ENCODE measurements at regions not wholly inside any gene's neighbourhood (a gene's known extent, or its start where the extent isn't known, plus 50 kb on each side); places are given as distances from the start of the nearest gene placed in this dataset.
A peak's percentile ranks its signal among the peaks of the same experiment; 100 is the strongest.

DNA sequence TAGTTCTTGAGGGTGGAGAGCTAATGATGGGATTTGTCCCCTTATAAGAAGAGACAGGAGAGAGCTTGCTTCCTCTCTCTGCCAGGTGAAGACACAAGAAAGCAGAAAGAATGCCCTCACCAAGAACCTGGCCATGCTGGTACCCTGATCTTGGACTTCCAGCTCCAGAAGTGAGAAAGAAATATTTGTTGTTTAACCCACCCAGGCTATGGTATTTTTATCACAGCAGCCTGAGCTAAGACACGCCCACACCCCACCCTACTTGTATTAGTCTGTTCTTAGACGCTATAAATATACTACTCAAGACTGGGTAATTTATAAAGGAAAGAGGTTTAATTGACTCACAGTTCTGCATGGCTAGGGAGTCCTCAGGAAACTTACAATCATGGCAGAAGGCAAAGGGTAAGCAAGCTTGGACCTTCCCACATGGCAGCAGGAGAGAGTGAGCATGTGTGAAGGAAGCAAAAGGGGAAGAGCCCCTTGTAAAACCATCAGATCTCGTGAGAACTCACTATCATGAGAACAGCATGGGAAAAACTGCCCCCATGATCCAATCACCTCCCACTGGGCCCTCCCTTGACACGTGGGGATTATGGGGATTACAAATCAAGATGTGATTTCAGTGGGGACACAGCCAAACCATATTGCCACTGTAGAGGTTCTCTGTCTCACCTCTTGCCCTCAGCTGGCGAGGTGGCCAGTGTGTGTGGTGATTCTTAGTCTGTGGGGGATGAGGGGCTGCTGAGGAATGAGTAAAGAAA, 57.4 kb upstream of the RCBTB2 start:
- Histone ChIP-seq H2BK120ac (replicated peaks; ENCODE audit: low read depth, low read length) (no peak overlapping the region), H2BK12ac (ENCODE audit: low read depth, low read length) (peak overlapping the region; percentile 82; the same call in 1 of the 2 replicates), H3K4me2 (ENCODE audit: insufficient read depth in 1 of 2, low read depth in 2 of 2, low read length in 2 of 2) (no peak overlapping the region), H3K9me3 (ENCODE audit: insufficient read depth in 2 of 2, low read depth in 1 of 2, low read length in 1 of 2) (0 out of 4 replicates have a peak, but pooled peaks cover 0 to 6% of the 10 kb centered on the region in 2 experiments), H2AFZ (ENCODE audit: low read length) (no peak overlapping the region), H2BK5ac (ENCODE audit: low read depth, low read length) (peak overlapping the region; percentile 58; the same call in 1 of the 2 replicates), H2BK15ac (ENCODE audit: low read length) (0 out of 2 replicates have a peak overlapping the region, but pooled peaks have one; percentile 36), H4K20me1 (replicated peaks in 1 of 2; ENCODE audit: control insufficient read depth in 1 of 2, insufficient read depth in 2 of 2, low read length in 2 of 2) (no peaks in the 10 kb centered on the region), H4K5ac (ENCODE audit: insufficient read length, low read depth, low read length) (no peak overlapping the region), H3K79me1 (ENCODE audit: low read depth, low read length) (no peaks in the 10 kb centered on the region), H3K79me2 (ENCODE audit: control insufficient read depth in 1 of 2, insufficient read depth in 2 of 2, low read length in 2 of 2) (no peaks in the 10 kb centered on the region), H3K36me3 (ENCODE audit: control insufficient read depth in 2 of 4, insufficient read depth in 4 of 4, low read length in 3 of 4) (no peaks in the 10 kb centered on the region), H3K4me3 (ENCODE audit: extremely low read depth in 1 of 4, insufficient read depth in 2 of 4, low read depth in 3 of 4, low read length in 4 of 4) (no peak overlapping the region), H2AK5ac (ENCODE audit: low read depth, low read length) (no peak overlapping the region), H4K8ac (ENCODE audit: extremely low read depth, insufficient read depth, low read length) (no peak overlapping the region), H3K14ac (ENCODE audit: insufficient read length) (no peak overlapping the region), H3K23me2 (ENCODE audit: low read depth, low read length) (no peaks in the 10 kb centered on the region), H3K27ac (ENCODE audit: low read depth, low read length) (no peak overlapping the region), H3K27me3 (replicated peaks in 1 of 4; ENCODE audit: control insufficient read depth in 3 of 4, extremely low read depth in 1 of 4, insufficient read depth in 3 of 4, low read length in 3 of 4) (no peaks in the 10 kb centered on the region), H3K9ac (replicated peaks in 1 of 4; ENCODE audit: extremely low read depth in 1 of 4, low read depth in 3 of 4, low read length in 3 of 4) (no peak overlapping the region), H4K91ac (replicated peaks; ENCODE audit: insufficient read length, low read length) (peak overlapping the region; percentile 25), H3K4ac (replicated peaks; ENCODE audit: insufficient read length, low read depth, low read length) (no peak overlapping the region), H2BK20ac (ENCODE audit: low read length) (peak overlapping the region; percentile 18; the same call in 1 of the 2 replicates), H3K56ac (replicated peaks; ENCODE audit: insufficient read length, low read depth, low read length) (no peak overlapping the region), H3K23ac (ENCODE audit: insufficient read length) (no peak overlapping the region), H3K18ac (ENCODE audit: extremely low read depth, low read length) (0 out of 2 replicates have a peak overlapping the region, but pooled peaks have one; percentile 27), H3K4me1 (replicated peaks in 1 of 4; ENCODE audit: control insufficient read depth in 3 of 4, insufficient read depth in 4 of 4, low read length in 3 of 4) (peaks cover 6 to 24% (median 17%) of the 10 kb centered on the region in 4 experiments)
- no peak for FAIRE-seq
- ChIA-PET POLR2A (ENCODE audit: partially characterized antibody) (no interaction called here), CTCF (ENCODE audit: partially characterized antibody) (interaction anchor here (0.7 to 1.1 kb wide), 3 partner anchors 9 to 141 kb away, joined by 3 read pairs; no protein-coding TSS in a partner anchor)
- WGBS, 2 experiments (ENCODE audit: extremely low coverage in 1 of 2, insufficient coverage in 1 of 2, insufficient read length in 1 of 2, insufficient replicate concordance in 2 of 2, low coverage in 1 of 2, low lambda C conversion rate in 2 of 2, missing lambda C conversion rate in 1 of 2): 89% methylated on average over 5 of the region's 5 CpGs; no CpG with 5 or more reads in 1 of the 2 experiments
- DNase-seq (ENCODE audit: low read depth in 1 of 2, low spot score in 2 of 2): no peak
- TF ChIP-seq RNF2 (IDR thresholded peaks at IDR 0.05; ENCODE audit: borderline replicate concordance, low read depth, low read length, missing control alignments, poor library complexity, severe bottlenecking) (no peak), CBX5 (IDR thresholded peaks at IDR 0.05; ENCODE audit: low read depth, low read length) (no peak), CREB1 (IDR thresholded peaks at IDR 0.05) (no peak), CTBP2 (IDR thresholded peaks at IDR 0.05; ENCODE audit: borderline replicate concordance, insufficient read depth, insufficient read length, low read length) (no peak), TCF12 (IDR thresholded peaks at IDR 0.05; ENCODE audit: low read depth, low read length) (no peak), CBX8 (IDR thresholded peaks at IDR 0.05; ENCODE audit: borderline replicate concordance, low read depth, low read length) (no peak), HDAC6 (IDR thresholded peaks at IDR 0.05; ENCODE audit: low read depth, low read length) (no peak), ASH2L (IDR thresholded peaks at IDR 0.05; ENCODE audit: low read length) (no peak), SIN3A (conservative IDR thresholded peaks at IDR 0.05 in 1 of 2, IDR thresholded peaks at IDR 0.05 in 1 of 2; ENCODE audit: low read depth in 1 of 2, low read length in 2 of 2) (no peak)
- TF ChIP-seq, protein P1, sequence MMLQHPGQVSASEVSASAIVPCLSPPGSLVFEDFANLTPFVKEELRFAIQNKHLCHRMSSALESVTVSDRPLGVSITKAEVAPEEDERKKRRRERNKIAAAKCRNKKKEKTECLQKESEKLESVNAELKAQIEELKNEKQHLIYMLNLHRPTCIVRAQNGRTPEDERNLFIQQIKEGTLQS (IDR thresholded peaks at IDR 0.05; ENCODE audit: insufficient read depth, low read depth, low read length): no peak

All from H1 (cell line).